ENCODE measurements at regions not wholly inside any gene's neighbourhood (a gene's known extent, or its start where the extent isn't known, plus 50 kb on each side); places are given as distances from the start of the nearest gene placed in this dataset.
"Not testable (repeated sequence)": the region's sequence is repeated elsewhere in the genome, so short reads cannot be mapped to it uniquely, and the experiment has no call there.

DNA sequence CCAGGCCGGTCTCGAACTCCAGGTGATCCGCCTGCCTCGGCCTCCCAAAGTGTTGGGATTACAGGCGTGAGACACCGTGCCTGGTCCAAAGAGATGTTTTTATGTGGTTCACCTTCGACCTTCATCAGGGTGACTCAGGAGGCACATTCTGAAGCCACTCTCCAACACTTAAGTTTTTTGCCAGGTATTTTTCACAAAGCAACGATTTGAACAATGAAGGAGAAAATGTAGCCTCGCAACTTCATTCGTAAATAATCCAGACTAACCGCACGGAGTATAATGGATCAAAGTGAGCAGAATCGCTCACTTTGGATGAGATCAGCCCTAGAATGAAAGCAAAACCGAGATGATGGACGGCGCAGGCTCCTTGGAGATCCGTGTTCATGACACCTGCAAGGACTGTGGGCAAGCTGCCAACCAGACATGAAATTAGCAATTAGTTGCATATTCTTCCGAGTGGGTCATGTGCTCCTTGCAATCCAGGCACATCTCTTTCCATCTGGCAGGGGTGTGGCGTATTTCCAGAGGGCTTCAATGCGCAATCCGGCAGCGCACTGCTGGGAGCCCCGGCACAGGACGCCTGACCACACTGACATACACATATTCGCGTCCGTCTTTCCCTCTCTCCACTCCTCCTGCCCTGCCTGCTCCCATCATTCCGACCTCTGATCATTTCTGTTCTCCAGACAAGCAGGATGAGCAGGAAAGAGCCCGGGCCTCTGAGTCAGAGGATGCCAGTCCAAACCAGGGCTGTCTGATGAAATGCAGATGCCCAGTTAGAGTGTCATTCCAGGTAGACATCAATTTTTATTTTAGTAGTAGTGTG lies 148.4 kb downstream of the KLF6 start:
- peaks cover 5% of the 10 kb centered on the region for H3K27me3 Mint-ChIP-seq
- peaks cover 0 to 2% (median 0%) of the 10 kb centered on the region in 3 donors for H3K4me1 Mint-ChIP-seq
- no peak overlapping the region for H3K4me3 Mint-ChIP-seq
- no peak overlapping the region for H3K27ac Mint-ChIP-seq
- H3K9me3 Mint-ChIP-seq: peaks cover 0 to 2% (median 0%) of the 10 kb centered on the region in 3 donors
- H3K36me3 Mint-ChIP-seq: peaks cover 1% of the 10 kb centered on the region

DNA sequence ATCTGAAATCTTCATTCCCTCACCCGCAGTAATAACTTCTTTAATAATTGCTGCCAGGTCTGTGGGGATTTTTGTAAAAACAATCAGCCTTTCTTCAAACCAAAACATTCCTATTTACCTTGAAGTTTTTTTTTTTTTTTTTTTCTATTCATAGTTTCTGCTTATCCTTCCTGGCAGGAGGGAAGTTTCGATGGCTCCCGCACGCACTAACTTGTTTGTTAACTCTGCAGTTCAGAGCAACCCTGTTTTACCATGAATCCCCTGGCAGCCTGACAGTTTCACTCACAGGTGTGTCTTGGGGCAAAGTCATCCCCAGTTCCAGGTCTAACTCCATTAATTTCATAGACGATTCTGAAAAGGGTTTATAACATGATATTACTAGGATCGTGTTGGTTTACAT lies 149.3 kb downstream of the KLF6 start:
- Mint-ChIP-seq H3K4me1 (peaks cover 0 to 2% (median 0%) of the 10 kb centered on the region in 3 donors), H3K4me3 (no peak overlapping the region), H3K27ac (no peak overlapping the region), H3K9me3 (peaks cover 0 to 2% (median 0%) of the 10 kb centered on the region in 3 donors), H3K36me3 (peaks cover 1% of the 10 kb centered on the region), H3K27me3 (peaks cover 5% of the 10 kb centered on the region)

DNA sequence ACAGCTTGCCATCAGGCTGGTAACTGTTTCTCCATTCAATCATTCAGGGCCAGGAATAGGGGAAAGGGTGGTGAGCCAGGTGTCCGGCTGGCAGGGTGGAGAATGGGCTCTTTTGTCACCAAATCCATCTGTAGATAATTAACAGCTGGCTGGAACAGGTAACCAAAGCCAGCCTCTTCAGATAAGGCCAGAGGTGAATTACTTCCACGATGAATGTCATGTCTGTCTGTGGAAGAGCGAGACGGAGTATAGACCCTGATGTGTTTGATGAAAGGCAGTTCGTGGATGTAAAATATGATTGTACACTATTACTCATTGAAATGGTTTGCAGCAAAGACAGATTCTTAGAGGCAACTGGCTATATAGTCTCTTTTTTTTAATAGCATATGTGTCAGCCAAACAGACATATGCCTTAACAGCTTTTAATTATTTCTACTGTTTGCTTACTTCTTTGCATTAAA lies 149.8 kb downstream of the KLF6 start:
- Mint-ChIP-seq H3K4me1 (peaks cover 0 to 2% (median 0%) of the 10 kb centered on the region in 3 donors), H3K9me3 (peaks cover 0 to 2% (median 0%) of the 10 kb centered on the region in 3 donors), H3K27ac (no peak overlapping the region)

DNA sequence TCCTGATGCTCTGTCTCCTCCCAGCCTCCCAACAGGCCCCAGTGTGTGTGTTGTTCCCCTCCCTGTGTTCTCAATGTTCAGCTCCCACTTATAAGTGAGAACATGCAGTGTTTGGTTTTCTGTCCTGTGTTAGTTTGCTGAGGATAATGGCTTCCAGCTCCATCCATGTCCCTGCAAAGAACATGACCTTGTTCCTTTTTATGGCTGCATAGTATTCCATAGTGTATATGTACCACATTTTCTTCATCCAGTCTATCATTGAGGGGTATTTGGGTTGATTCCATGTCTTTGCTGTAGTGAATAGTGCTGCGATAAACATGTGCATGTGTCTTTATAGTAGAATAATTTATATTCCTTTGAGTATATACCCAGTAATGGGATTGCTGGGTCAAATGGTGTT lies 150.4 kb downstream of the KLF6 start:
- H3K4me1 Mint-ChIP-seq, H3K36me3 Mint-ChIP-seq, H3K27ac Mint-ChIP-seq, H3K9me3 Mint-ChIP-seq, H3K27me3 Mint-ChIP-seq, H3K4me3 Mint-ChIP-seq: not testable (repeated sequence)

More for the DNA sequence above, 149.8 kb downstream of the KLF6 start:
- H3K4me3 Mint-ChIP-seq: no peak overlapping the region
- peaks cover 1% of the 10 kb centered on the region for H3K36me3 Mint-ChIP-seq
- peaks cover 5% of the 10 kb centered on the region for H3K27me3 Mint-ChIP-seq

DNA sequence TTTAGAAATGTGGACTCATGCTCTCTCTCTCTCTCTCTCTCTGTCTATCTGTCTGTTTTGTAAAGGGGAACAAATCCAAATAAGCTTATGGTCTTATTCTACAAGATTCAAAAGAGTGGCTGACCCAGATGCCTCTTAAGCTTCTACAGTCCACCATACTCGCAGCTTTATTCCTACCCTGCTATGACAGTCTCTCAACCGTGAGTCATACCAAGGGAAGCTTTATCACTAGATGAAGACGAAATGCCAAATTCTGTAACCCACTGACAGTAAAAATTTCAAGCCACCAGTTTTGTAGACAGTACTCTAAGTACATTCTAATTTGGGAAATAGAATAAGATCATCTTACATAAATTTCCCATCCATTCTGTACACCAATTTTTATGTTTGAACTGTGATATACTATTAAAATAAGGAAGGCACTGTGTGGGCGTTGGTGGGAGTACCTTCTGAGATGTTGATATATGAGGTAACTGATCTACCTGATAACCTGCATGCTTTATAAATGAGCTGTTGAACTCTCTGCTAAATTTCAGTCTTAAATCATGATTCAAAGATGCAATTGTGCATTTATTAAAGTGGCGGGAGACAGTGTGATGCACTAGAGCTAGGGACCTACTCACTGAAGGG lies 153.2 kb downstream of the KLF6 start:
- Mint-ChIP-seq H3K36me3 (no peaks in the 10 kb centered on the region), H3K4me3 (no peak overlapping the region), H3K27me3 (peaks cover 3% of the 10 kb centered on the region), H3K9me3 (peaks cover 0 to 5% (median under 1%) of the 10 kb centered on the region in 3 donors), H3K27ac (no peak overlapping the region), H3K4me1 (peaks cover 0 to 2% (median 0%) of the 10 kb centered on the region in 3 donors)

DNA sequence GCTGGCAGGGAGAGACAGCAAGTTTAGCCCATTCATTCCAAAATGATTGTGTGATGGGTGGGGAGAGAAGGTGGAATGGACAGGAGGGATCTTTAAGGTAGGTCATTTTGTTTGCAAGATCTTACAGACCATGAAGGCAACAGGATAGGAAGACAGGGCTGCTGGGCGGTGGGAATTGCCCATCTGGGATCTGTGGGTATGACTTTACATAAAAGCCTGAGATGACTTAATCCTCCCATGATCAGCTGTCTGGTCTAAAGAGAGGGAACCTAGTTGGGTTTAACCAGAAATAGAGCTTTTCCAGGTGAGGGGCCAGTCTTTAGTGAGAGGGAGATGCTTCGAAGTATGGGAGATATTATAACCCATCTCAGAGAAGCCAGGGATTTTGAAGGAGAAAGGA lies 153.7 kb downstream of the KLF6 start:
- peaks cover 3% of the 10 kb centered on the region for H3K27me3 Mint-ChIP-seq
- H3K27ac Mint-ChIP-seq: no peak overlapping the region
- H3K9me3 Mint-ChIP-seq: peaks cover 0 to 5% (median 2%) of the 10 kb centered on the region in 3 donors
- H3K4me3 Mint-ChIP-seq: no peak overlapping the region
- no peaks in the 10 kb centered on the region for H3K36me3 Mint-ChIP-seq
- peaks cover 0 to 4% (median 2%) of the 10 kb centered on the region in 3 donors for H3K4me1 Mint-ChIP-seq

DNA sequence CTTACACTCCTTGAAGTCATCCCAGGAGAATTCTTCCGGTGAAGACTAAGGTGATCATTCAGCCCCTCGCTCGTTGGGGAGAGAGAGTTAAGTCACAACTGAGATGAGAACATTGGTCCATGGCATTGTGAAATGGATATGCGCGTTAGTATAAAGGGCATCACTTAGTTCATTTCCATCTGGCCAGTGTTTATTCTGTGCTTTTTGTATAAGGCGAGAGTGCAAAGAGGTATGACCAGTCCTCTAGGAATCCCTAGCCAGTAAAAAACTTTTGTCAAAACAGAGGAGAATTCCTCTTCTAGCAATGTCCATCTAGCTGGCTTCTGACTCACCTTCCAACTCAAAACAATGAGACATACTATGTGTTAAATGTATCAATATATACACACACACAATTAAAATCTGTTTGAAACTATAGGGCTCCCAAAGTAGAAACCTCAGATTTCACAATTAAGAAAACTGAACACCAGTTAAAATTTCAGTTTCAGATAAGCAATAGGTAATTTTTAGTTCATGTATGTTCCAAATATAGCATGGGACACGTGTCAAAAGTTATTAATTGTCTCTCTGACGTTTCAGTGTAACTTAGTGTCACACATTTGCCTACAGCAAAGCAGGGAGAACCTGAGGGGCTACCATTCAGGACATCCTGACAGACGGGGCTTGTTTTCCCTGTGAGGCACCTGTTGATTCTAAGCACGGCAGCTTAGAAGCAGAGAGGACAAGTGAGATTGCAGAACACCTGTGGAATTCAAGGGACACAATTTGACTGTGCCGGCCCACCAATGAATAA lies 158.9 kb downstream of the KLF6 start:
- no peak overlapping the region for H3K27ac Mint-ChIP-seq
- H3K27me3 Mint-ChIP-seq: peaks cover 4% of the 10 kb centered on the region
- H3K4me3 Mint-ChIP-seq: peak overlapping the region in 1 of 4 donors; percentile 42
- peaks cover 19 to 27% (median 24%) of the 10 kb centered on the region in 3 donors for H3K4me1 Mint-ChIP-seq
- peaks cover 2% of the 10 kb centered on the region for H3K36me3 Mint-ChIP-seq
- H3K9me3 Mint-ChIP-seq: peaks cover 4 to 7% (median 5%) of the 10 kb centered on the region in 3 donors

DNA sequence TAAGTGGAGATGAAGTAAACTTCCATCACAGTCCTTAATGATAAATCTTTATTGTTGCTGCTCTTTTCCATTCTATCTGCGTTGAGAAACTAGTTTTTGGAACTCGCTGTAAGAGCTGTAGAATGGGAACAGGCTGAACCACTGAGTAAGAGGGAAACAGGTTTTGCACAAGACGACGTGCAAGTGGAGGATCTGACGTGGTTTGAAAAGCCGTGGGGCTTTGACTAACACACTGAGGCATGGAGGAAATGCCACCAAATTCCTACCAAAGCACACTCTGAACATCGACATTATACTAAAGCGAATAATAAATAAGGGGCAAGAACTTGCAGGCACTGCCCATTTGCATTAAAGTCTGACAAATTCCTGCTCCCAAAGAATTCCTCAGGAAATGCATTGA lies 160.6 kb downstream of the KLF6 start:
- Mint-ChIP-seq H3K4me3 (peak overlapping the region in 2 of 4 donors; percentile 10 to 72), H3K9me3 (peaks cover 10 to 15% (median 14%) of the 10 kb centered on the region in 3 donors), H3K36me3 (peaks cover 2% of the 10 kb centered on the region), H3K27ac (no peak overlapping the region), H3K27me3 (peaks cover 13% of the 10 kb centered on the region), H3K4me1 (peaks cover 19 to 27% (median 24%) of the 10 kb centered on the region in 3 donors)

DNA sequence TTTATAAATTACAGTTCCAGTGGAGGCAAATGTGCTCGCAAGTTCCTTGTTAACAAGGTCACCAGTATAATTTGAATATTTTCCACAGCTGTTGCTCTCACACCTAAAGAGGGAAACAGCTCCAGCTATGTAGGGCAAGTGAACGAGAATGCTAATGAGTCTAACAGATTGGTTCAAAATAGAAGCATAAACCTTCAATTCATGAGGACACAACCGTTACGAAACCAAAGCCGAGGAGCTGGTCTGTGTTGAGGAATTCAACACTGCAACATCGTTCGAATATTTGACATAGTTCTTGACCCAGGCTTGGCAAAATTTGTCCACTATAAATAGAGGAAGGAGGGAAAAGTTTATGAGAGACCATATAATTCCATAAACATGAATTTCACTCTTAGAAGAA lies 161.3 kb downstream of the KLF6 start:
- peaks cover 19 to 27% (median 24%) of the 10 kb centered on the region in 3 donors for H3K4me1 Mint-ChIP-seq
- H3K9me3 Mint-ChIP-seq: peaks cover 10 to 15% (median 14%) of the 10 kb centered on the region in 3 donors
- peaks cover 13% of the 10 kb centered on the region for H3K27me3 Mint-ChIP-seq
- peak overlapping the region in 3 of 4 donors; percentile 5 to 68 (median 10) for H3K4me3 Mint-ChIP-seq
- H3K27ac Mint-ChIP-seq: no peak overlapping the region
- H3K36me3 Mint-ChIP-seq: peaks cover 2% of the 10 kb centered on the region

DNA sequence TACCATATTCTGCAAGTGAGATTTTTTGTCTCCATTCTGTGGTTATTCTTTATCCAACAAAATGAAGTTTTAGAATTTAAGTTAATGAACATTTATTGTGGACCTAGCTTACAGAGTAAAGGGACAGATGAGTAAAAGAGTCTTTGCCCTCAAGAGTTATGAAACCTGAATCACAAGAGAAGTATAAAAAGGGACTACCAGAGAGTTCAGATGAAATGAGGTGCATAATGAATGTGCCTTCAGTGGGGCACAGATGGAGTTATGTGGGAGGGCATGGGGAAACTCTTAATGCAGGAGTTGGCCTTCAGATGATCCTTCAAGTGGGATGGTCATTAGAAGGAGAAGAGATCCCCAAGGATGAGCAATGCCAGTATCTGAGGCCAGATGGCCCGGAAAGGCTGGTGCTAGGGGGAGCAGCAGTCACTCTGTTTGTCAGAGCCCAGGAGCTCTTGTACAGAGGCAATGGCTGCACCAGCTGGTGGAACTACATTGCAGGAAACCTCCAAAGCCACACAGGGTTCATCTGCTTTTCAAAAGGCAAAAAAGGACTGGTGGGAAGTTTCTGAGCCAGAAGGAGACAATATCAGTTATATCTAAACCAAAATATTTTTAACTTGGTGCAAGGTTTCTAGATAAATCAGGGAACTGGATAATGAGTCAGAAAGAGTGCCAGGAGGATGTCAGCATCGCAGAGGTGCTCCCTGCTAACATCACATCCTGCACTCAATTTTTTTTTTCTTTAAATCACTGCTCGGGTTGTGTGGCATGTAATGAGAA lies 162.0 kb downstream of the KLF6 start:
- Mint-ChIP-seq H3K4me1 (peaks cover 19 to 27% (median 24%) of the 10 kb centered on the region in 3 donors), H3K9me3 (peaks cover 10 to 15% (median 14%) of the 10 kb centered on the region in 3 donors), H3K27me3 (peaks cover 13% of the 10 kb centered on the region), H3K4me3 (peak overlapping the region in 2 of 4 donors; percentile 10 to 68), H3K36me3 (peaks cover 2% of the 10 kb centered on the region), H3K27ac (no peak overlapping the region)

DNA sequence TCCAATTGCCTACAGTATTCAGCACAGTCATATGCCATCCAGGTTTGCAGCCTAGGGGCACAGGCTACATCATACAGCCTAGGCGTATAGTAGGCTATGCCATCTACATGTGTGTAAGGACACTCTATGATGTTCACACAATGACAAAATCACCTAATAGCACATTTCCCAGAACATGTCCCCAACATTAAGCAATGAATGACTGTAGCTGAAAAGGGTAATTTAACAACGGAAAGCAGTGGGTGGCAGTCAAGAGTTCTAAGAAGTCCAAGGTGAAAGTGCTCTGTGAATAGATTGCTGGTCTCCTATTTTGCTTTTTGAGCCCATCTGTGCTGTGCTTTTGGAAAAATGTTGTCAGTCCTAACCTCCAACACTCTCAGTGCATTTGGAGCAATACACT lies 162.6 kb downstream of the KLF6 start:
- Mint-ChIP-seq H3K27me3 (peaks cover 13% of the 10 kb centered on the region), H3K9me3 (peaks cover 10 to 15% (median 14%) of the 10 kb centered on the region in 3 donors), H3K27ac (no peak overlapping the region), H3K36me3 (peaks cover 2% of the 10 kb centered on the region), H3K4me3 (peak overlapping the region in 1 of 4 donors; percentile 10), H3K4me1 (peaks cover 19 to 27% (median 24%) of the 10 kb centered on the region in 3 donors)

DNA sequence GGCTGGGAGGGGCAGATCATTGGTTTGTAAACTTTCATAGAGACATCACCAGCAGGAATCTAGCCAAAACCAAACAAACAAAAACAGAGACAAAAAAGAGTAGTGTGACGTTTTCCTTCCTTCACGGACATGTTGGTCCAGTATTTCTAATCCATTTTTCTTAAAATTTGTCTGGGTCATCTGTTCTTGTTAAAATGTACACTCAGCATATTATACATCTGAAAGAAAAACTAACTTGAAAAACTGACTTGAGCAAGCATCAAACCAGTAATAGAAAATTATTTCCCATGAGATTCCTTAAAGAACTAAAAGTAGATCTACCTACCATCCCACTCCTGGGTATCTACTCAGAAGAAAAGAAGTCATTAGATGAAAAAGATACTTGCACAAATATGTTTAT lies 164.2 kb downstream of the KLF6 start:
- Mint-ChIP-seq H3K27me3 (peaks cover 15% of the 10 kb centered on the region), H3K4me1 (peaks cover 18 to 20% (median 20%) of the 10 kb centered on the region in 3 donors)

DNA sequence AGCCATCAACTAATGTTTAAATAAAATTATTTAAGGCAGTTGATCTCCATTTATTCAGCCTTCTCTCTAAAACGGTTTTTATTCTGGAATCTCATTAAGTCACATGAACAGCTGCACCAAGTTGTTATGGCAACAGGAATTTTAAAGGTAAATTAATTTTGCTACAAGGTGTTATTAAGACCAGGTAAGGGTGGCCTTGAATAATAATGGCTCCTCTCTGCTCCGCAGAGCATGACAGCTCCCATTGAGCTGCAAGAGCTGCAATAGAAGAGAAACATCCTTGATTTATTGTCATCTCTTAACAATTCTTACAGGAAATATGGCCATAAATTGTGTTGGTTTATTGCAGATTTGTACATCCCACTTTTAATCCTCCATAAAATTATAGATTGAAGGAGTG lies 165.8 kb downstream of the KLF6 start:
- Mint-ChIP-seq H3K4me3 (no peak overlapping the region), H3K36me3 (peaks cover 2% of the 10 kb centered on the region), H3K27me3 (peaks cover 12% of the 10 kb centered on the region), H3K4me1 (peaks cover 12 to 18% (median 17%) of the 10 kb centered on the region in 3 donors), H3K9me3 (peaks cover 8 to 15% (median 14%) of the 10 kb centered on the region in 3 donors), H3K27ac (no peak overlapping the region)

More for the DNA sequence above, 164.2 kb downstream of the KLF6 start:
- Mint-ChIP-seq H3K9me3 (peaks cover 8 to 15% (median 14%) of the 10 kb centered on the region in 3 donors), H3K4me3 (no peak overlapping the region), H3K27ac (peak overlapping the region in 1 of 3 donors; percentile 3), H3K36me3 (peaks cover 2% of the 10 kb centered on the region)

DNA sequence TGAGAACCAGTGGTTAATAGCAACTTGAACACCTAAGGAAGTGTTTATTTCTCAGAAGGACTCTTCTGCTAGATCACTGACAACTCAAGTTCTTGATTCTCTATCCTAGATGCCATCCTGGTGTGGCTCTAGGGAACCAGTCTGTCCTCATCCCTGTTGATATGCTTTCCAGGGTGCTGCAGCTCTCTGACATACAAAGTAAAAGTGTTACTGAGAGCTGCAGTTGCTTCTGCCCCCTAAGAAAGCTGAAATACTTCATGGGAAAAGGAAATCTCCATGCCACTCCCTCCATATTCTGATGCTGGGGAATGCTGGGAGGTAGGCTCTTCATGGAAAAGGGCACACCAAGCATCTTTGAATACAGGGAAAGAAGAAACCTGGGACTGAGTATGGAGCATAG lies 168.1 kb downstream of the KLF6 start:
- no peaks in the 10 kb centered on the region for H3K36me3 Mint-ChIP-seq
- peaks cover 11% of the 10 kb centered on the region for H3K27me3 Mint-ChIP-seq
- H3K4me3 Mint-ChIP-seq: no peak overlapping the region
- H3K9me3 Mint-ChIP-seq: peaks cover 12 to 18% (median 14%) of the 10 kb centered on the region in 3 donors
- no peaks in the 10 kb centered on the region for H3K4me1 Mint-ChIP-seq
- H3K27ac Mint-ChIP-seq: no peak overlapping the region
